ENCODE measurements at regions not wholly inside any gene's neighbourhood (a gene's known extent, or its start where the extent isn't known, plus 50 kb on each side); places are given as distances from the start of the nearest gene placed in this dataset.

GRCh38 chr21:45593162-45594022 is 50.1 kb upstream of the PCBP3 start (continued):
- TF ChIP-seq ZSCAN18 (tag by site-specific recombination; IDR thresholded peaks at IDR 0.05) (no peak), SP7 (tag by site-specific recombination; IDR thresholded peaks at IDR 0.05) (no peak), SP2 (tag by site-specific recombination; IDR thresholded peaks at IDR 0.05) (no peak)

Data from HEK293 (cell line).